ENCODE measurements at regions not wholly inside any gene's neighbourhood (a gene's known extent, or its start where the extent isn't known, plus 50 kb on each side); places are given as distances from the start of the nearest gene placed in this dataset.
"Not testable (repeated sequence)": the region's sequence is repeated elsewhere in the genome, so short reads cannot be mapped to it uniquely, and the experiment has no call there.

DNA sequence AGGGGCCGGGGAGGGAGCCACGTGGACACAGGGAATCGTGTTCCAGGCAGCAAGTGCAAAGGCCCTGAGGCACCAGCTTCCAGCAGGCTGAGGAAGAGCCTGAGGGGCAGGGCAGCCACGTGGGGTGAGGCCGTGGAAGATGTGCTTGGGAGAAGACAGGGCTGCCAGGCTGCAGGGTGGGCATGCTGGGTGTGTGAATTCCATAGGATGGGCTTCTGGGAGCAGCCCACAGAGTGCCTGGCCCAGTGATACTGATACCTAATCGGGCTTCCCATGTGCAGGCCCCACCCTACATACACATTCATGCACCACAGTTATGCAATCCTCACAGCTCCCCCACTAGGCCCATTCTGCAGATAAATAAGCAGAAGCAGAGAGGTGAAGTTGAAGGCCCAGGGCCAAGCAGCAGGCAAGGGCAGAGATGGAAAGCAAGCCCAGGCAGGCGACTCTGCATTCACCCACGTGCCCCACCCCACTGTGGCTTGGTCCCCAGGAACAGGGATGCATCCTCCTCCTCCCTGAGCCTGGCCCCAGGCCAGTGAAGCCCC is 139.5 kb upstream of the FOXD4L5 start:
- TF ChIP-seq, protein P1, sequence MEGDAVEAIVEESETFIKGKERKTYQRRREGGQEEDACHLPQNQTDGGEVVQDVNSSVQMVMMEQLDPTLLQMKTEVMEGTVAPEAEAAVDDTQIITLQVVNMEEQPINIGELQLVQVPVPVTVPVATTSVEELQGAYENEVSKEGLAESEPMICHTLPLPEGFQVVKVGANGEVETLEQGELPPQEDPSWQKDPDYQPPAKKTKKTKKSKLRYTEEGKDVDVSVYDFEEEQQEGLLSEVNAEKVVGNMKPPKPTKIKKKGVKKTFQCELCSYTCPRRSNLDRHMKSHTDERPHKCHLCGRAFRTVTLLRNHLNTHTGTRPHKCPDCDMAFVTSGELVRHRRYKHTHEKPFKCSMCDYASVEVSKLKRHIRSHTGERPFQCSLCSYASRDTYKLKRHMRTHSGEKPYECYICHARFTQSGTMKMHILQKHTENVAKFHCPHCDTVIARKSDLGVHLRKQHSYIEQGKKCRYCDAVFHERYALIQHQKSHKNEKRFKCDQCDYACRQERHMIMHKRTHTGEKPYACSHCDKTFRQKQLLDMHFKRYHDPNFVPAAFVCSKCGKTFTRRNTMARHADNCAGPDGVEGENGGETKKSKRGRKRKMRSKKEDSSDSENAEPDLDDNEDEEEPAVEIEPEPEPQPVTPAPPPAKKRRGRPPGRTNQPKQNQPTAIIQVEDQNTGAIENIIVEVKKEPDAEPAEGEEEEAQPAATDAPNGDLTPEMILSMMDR (IDR thresholded peaks at IDR 0.05 in 2 of 3, conservative IDR thresholded peaks at IDR 0.05 in 1 of 3; ENCODE audit: borderline replicate concordance in 1 of 3, insufficient read depth in 1 of 3, low read depth in 2 of 3, low read length in 2 of 3): not testable (repeated sequence)
- not testable (repeated sequence) for TF ChIP-seq CEBPB, FOSL1 (IDR thresholded peaks at IDR 0.05; ENCODE audit: low read depth)
